HCT116 (cell line): ENCODE measurements at regions not wholly inside any gene's neighbourhood (a gene's known extent, or its start where the extent isn't known, plus 50 kb on each side); places are given as distances from the start of the nearest gene placed in this dataset.

Experiments used
- ATAC-seq: fragments of 200-7000 bp; cut with Tn5 transposase; 2 replicates; pipeline ENCODE4 v1.9.1; 2020; ENCODE audit warnings: mild to moderate bottlenecking, moderate library complexity
- BruUV-seq: library from RNA; stranded (reverse); fragments of 400-500 nt; replicated peaks from 2 replicates; lab custom pipeline; 2021; lab: Mats Ljungman, UMichigan
- CTCF ChIA-PET: fragments of 300-600 bp; sonication (Branson Sonifier 250); formaldehyde crosslinking; loops from one replicate; lab custom pipeline; 2021; ENCODE audit warnings: antibody characterized with exemption; lab: Charles Lee
- POLR2A ChIA-PET: fragments of 300-600, 350-600 bp; sonication (Branson Sonifier 250); formaldehyde crosslinking; loops from one replicate; lab custom pipeline; 2021; ENCODE audit warnings: antibody characterized with exemption; lab: Charles Lee
- RAD21 ChIA-PET, 2 experiments: fragments of 300-600 bp; sonication (Branson Sonifier 250); formaldehyde crosslinking; loops; one replicate each; lab custom pipeline; 2023; ENCODE audit warnings: low total read pairs in 2 of 2; ENCODE audit not compliant: uncharacterized antibody in 2 of 2, unreplicated experiment in 2 of 2, low non-redundant PET in 1 of 2; lab: Charles Lee
- DNase-seq: peaks from one replicate; pipeline ENCODE4 v3.0.0-alpha.2; 2010; ENCODE audit warnings: low read depth, low spot score
- H2AFZ ChIP-seq: fragments of 200-600 bp; shearing (Covaris generic), sonication (generic); 2 replicates; pipeline ENCODE4 v1.6.1; 2017; ENCODE audit warnings: low read depth, mixed run types, mixed read lengths, antibody characterized with exemption, low read length; ENCODE audit not compliant: poor library complexity, severe bottlenecking
- H3K27ac ChIP-seq: 2 replicates; pipeline ENCODE4 v1.5.1; 2012; ENCODE audit warnings: low read depth, low read length
- H3K27me3 ChIP-seq: fragments of 200-600 bp; sonication (generic); 2 replicates; pipeline ENCODE4 v1.6.1; 2016; ENCODE audit warnings: mixed run types, low read length, mixed read lengths; ENCODE audit not compliant: insufficient read depth
- H3K36me3 ChIP-seq, 2 experiments: fragments of 200-500 bp in 1 of 2; fragments of 200-600 bp in 1 of 2; sonication (Bioruptor generic) in 1 of 2; sonication (generic) in 1 of 2; 2 replicates each; pipeline versions ENCODE4 v1.5.1 to v1.6.1; 2014 to 2016; ENCODE audit warnings: low read length in 2 of 2, inconsistent platforms in 1 of 2, mixed read lengths in 1 of 2, mixed run types in 1 of 2; ENCODE audit not compliant: insufficient read depth in 2 of 2, control insufficient read depth in 1 of 2
- H3K4me1 ChIP-seq, 2 experiments: fragments of 200-600 bp in 1 of 2; sonication (generic) in 1 of 2; 2 replicates each; pipeline versions ENCODE4 v1.5.1 to v1.6.1; 2012 to 2017; ENCODE audit warnings: low read length in 2 of 2, inconsistent platforms in 1 of 2, mild to moderate bottlenecking in 1 of 2, mixed read lengths in 1 of 2, mixed run types in 1 of 2, moderate library complexity in 1 of 2; ENCODE audit not compliant: insufficient read depth in 2 of 2, control insufficient read depth in 1 of 2
- H3K4me2 ChIP-seq: fragments of 200-600 bp; sonication (generic); 2 replicates; pipeline ENCODE4 v1.6.1; 2017; ENCODE audit warnings: mixed run types, low read length, mixed read lengths
- H3K4me3 ChIP-seq, 2 experiments: fragments of 200-600 bp in 1 of 2; sonication (generic) in 1 of 2; replicated peaks in 1 of 2; 2 replicates each; pipeline ENCODE4 v1.5.1; 2011 to 2016; ENCODE audit warnings: low read length in 2 of 2, control low read depth in 1 of 2, low read depth in 1 of 2, mild to moderate bottlenecking in 1 of 2, mixed read lengths in 1 of 2, mixed run types in 1 of 2
- H3K79me2 ChIP-seq: fragments of 200-600 bp; sonication (generic); 2 replicates; pipeline ENCODE4 v1.6.1; 2017; ENCODE audit warnings: mild to moderate bottlenecking, mixed run types, low read length, moderate library complexity, mixed read lengths; ENCODE audit not compliant: insufficient read depth
- H3K9ac ChIP-seq: fragments of 200-600 bp; sonication (generic); 2 replicates; pipeline ENCODE4 v1.6.1; 2016; ENCODE audit warnings: low read length, mixed read lengths
- H3K9me2 ChIP-seq: fragments of 200-600 bp; sonication (generic), shearing (Covaris generic); 2 replicates; pipeline ENCODE4 v1.6.1; 2017; ENCODE audit warnings: mixed run types, mild to moderate bottlenecking, moderate library complexity; ENCODE audit not compliant: insufficient read depth
- H3K9me3 ChIP-seq, 2 experiments: fragments of 200-500 bp in 1 of 2; fragments of 200-600 bp in 1 of 2; sonication (Bioruptor generic) in 1 of 2; sonication (generic) in 1 of 2; 2 replicates each; pipeline ENCODE4 v1.6.1; 2014 to 2017; ENCODE audit warnings: low read length in 2 of 2, mixed read lengths in 2 of 2, inconsistent platforms in 1 of 2, low read depth in 1 of 2, mild to moderate bottlenecking in 1 of 2, mixed run types in 1 of 2, moderate library complexity in 1 of 2; ENCODE audit not compliant: control insufficient read depth in 1 of 2, insufficient read depth in 1 of 2
- H4K20me1 ChIP-seq: fragments of 200-600 bp; sonication (generic), shearing (Covaris generic); 2 replicates; pipeline ENCODE4 v1.6.1; 2017; ENCODE audit warnings: mixed run types, mild to moderate bottlenecking, moderate library complexity; ENCODE audit not compliant: insufficient read depth
- CBX3 ChIP-seq: IDR thresholded peaks from 2 replicates; pipeline ENCODE4 v1.6.1; 2012; ENCODE audit warnings: low read depth
- CEBPB ChIP-seq: IDR thresholded peaks from 2 replicates; pipeline ENCODE4 v1.6.1; 2012; ENCODE audit warnings: low read depth
- CTCF ChIP-seq, 3 experiments: fragments of 200-600 bp in 1 of 3; sonication (generic) in 1 of 3; IDR thresholded peaks in 2 of 3; conservative IDR thresholded peaks in 1 of 3; 2 replicates each; pipeline ENCODE4 v1.5.1; 2012 to 2017; ENCODE audit warnings: low read depth in 2 of 3, low read length in 2 of 3, antibody characterized with exemption in 1 of 3, borderline replicate concordance in 1 of 3, control low read depth in 1 of 3, mild to moderate bottlenecking in 1 of 3, mixed read lengths in 1 of 3, mixed run types in 1 of 3, moderate library complexity in 1 of 3; ENCODE audit not compliant: insufficient read depth in 1 of 3
- EGR1 ChIP-seq: IDR thresholded peaks from 2 replicates; pipeline ENCODE4 v1.6.1; 2012; ENCODE audit warnings: low read depth
- ELF1 ChIP-seq: IDR thresholded peaks from 2 replicates; pipeline ENCODE4 v1.6.1; 2012; ENCODE audit warnings: low read depth, borderline replicate concordance
- EZH2phosphoT487 ChIP-seq: fragments of 200-600 bp; IDR thresholded peaks from 2 replicates; pipeline ENCODE4 v1.6.1; 2018; ENCODE audit warnings: antibody characterized with exemption, borderline replicate concordance
- JUND ChIP-seq: IDR thresholded peaks from 2 replicates; pipeline ENCODE4 v1.6.1; 2012
- POLR2A ChIP-seq: IDR thresholded peaks from 2 replicates; pipeline ENCODE4 v1.7.0; 2011; ENCODE audit warnings: borderline replicate concordance; ENCODE audit not compliant: insufficient read depth, insufficient read length; ENCODE audit errors: extremely low read depth
- POLR2AphosphoS5 ChIP-seq: IDR thresholded peaks from 2 replicates; pipeline ENCODE4 v1.6.1; 2011; ENCODE audit warnings: mild to moderate bottlenecking, low read depth, low read length, moderate library complexity
- RAD21 ChIP-seq: IDR thresholded peaks from 2 replicates; pipeline ENCODE4 v1.6.1; 2012; ENCODE audit warnings: low read depth, mild to moderate bottlenecking
- SRF ChIP-seq: IDR thresholded peaks from 2 replicates; pipeline ENCODE4 v1.6.1; 2012; ENCODE audit warnings: low read depth
- YY1 ChIP-seq: IDR thresholded peaks from 2 replicates; pipeline ENCODE4 v1.6.1; 2011; ENCODE audit warnings: low read length, low read depth, moderate library complexity, mild to moderate bottlenecking; ENCODE audit not compliant: insufficient replicate concordance; ENCODE audit errors: extremely low read depth
- ZBTB33 ChIP-seq: IDR thresholded peaks from 2 replicates; pipeline ENCODE4 v1.6.1; 2011; ENCODE audit warnings: mild to moderate bottlenecking, low read length, moderate library complexity; ENCODE audit not compliant: insufficient replicate concordance; ENCODE audit errors: extremely low read depth
- ZFX ChIP-seq: fragments of 450-650 bp; IDR thresholded peaks from 2 replicates; pipeline ENCODE4 v1.6.1; 2017
- ZNF274 ChIP-seq: fragments of 200-500 bp; sonication (Bioruptor generic); IDR thresholded peaks from 2 replicates; pipeline ENCODE4 v1.6.1; 2014; ENCODE audit warnings: mild to moderate bottlenecking, low read depth, low read length, inconsistent platforms
- intact Hi-C: fragments of 100-400 bp; cut with micrococcal nuclease; formaldehyde crosslinking; loops from 2 replicates; pipeline ENCODE4 v1.10.0; 2022
- TF ChIP-seq, protein P1 (sequence below): IDR thresholded peaks from 2 replicates; pipeline ENCODE4 v1.6.1; 2012

GRCh38 chr5:61765471-61765870, 433.4 kb downstream of the ZSWIM6 start:
- Histone ChIP-seq H3K9me2 (no peaks in the 10 kb centered on the region), H4K20me1 (no peaks in the 10 kb centered on the region), H3K27me3 (peaks cover 15% of the 10 kb centered on the region; the same call in 1 of the 2 replicates), H3K79me2 (no peaks in the 10 kb centered on the region), H3K9me3 (peaks cover 0 to 10% of the 10 kb centered on the region in 2 experiments; a peak in 1 of 4 replicates), H2AFZ (no peak overlapping the region), H3K9ac (no peak overlapping the region), H3K36me3 (no peaks in the 10 kb centered on the region), H3K4me1 (no peaks in the 10 kb centered on the region), H3K27ac (no peak overlapping the region), H3K4me2 (no peak overlapping the region), H3K4me3 (no peak overlapping the region)
- TF ChIP-seq POLR2AphosphoS5 (no peak), CBX3 (no peak), YY1 (no peak), ZNF274 (no peak), EGR1 (no peak), SRF (no peak), ELF1 (no peak), ZFX (no peak), CTCF (IDR thresholded peaks at IDR 0.05 in 2 of 3, conservative IDR thresholded peaks at IDR 0.05 in 1 of 3; ENCODE audit: borderline replicate concordance in 1 of 3, insufficient read depth in 1 of 3, low read depth in 2 of 3, low read length in 2 of 3) (no peak), RAD21 (no peak), ZBTB33 (no peak), POLR2A (no peak), EZH2phosphoT487 (no peak), JUND (no peak), CEBPB (no peak)
- TF ChIP-seq, protein P1, sequence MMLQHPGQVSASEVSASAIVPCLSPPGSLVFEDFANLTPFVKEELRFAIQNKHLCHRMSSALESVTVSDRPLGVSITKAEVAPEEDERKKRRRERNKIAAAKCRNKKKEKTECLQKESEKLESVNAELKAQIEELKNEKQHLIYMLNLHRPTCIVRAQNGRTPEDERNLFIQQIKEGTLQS: no peak
- no TSS peak for BruUV-seq
- ATAC-seq (no peak), DNase-seq (no peak)
- RAD21 ChIA-PET: no interaction called here
- CTCF ChIA-PET: no interaction called here
- intact Hi-C loops: no loop called here
- POLR2A ChIA-PET: no interaction called here
